Karpas-422 (cell line): ENCODE measurements at regions not wholly inside any gene's neighbourhood (a gene's known extent, or its start where the extent isn't known, plus 50 kb on each side); places are given as distances from the start of the nearest gene placed in this dataset.

Experiments used
- DNase-seq: peaks from one replicate; pipeline ENCODE4 v3.0.0-alpha.2; 2015
- H2AFZ ChIP-seq: fragments of 200-600 bp; sonication (generic); 2 replicates; pipeline ENCODE4 v1.6.1; 2014; ENCODE audit warnings: antibody characterized with exemption, low read length, mixed read lengths
- H3K27ac ChIP-seq: fragments of 200-600 bp; sonication (generic); 2 replicates; pipeline ENCODE4 v1.5.1; 2014; ENCODE audit warnings: mild to moderate bottlenecking, low read length, moderate library complexity
- H3K27me3 ChIP-seq: fragments of 200-600 bp; sonication (generic); 2 replicates; pipeline ENCODE4 v1.6.1; 2014; ENCODE audit warnings: low read length, mixed read lengths
- H3K36me3 ChIP-seq: fragments of 200-600 bp; sonication (generic); 2 replicates; pipeline ENCODE4 v1.6.1; 2014; ENCODE audit warnings: low read length, mixed read lengths; ENCODE audit not compliant: insufficient read depth
- H3K4me1 ChIP-seq: fragments of 200-600 bp; sonication (generic); 2 replicates; pipeline ENCODE4 v1.6.1; 2014; ENCODE audit warnings: mild to moderate bottlenecking, low read length, mixed read lengths
- H3K4me2 ChIP-seq: fragments of 200-600 bp; sonication (generic); 2 replicates; pipeline ENCODE4 v1.6.1; 2014; ENCODE audit warnings: low read length, low read depth, mild to moderate bottlenecking; ENCODE audit not compliant: poor library complexity, severe bottlenecking
- H3K4me3 ChIP-seq: fragments of 200-600 bp; sonication (generic); 2 replicates; pipeline ENCODE4 v1.5.1; 2014; ENCODE audit warnings: mild to moderate bottlenecking, antibody characterized with exemption, low read length, mixed read lengths
- H3K79me2 ChIP-seq: fragments of 200-600 bp; sonication (generic); 2 replicates; pipeline ENCODE4 v1.6.1; 2014; ENCODE audit warnings: mild to moderate bottlenecking, low read length, mixed read lengths
- H3K9ac ChIP-seq: fragments of 200-600 bp; sonication (generic); 2 replicates; pipeline ENCODE4 v1.6.0; 2014; ENCODE audit warnings: low read length
- H3K9me2 ChIP-seq: fragments of 200-600 bp; sonication (generic), shearing (Covaris generic); replicated peaks from 2 replicates; pipeline ENCODE4 v1.6.0; 2014; ENCODE audit warnings: mild to moderate bottlenecking, low read length, moderate library complexity; ENCODE audit not compliant: insufficient read depth
- H3K9me3 ChIP-seq: fragments of 300-700, 200-600 bp; sonication (generic); 2 replicates; pipeline ENCODE4 v1.6.1; 2014; ENCODE audit warnings: low read length, mixed read lengths
- H4K20me1 ChIP-seq: fragments of 200-600 bp; sonication (generic); 2 replicates; pipeline ENCODE4 v1.6.1; 2014; ENCODE audit warnings: mild to moderate bottlenecking, antibody characterized with exemption, low read length, low read depth; ENCODE audit not compliant: insufficient read depth

- no peaks in the 10 kb centered on the region for H3K27me3 ChIP-seq
- no peaks in the 10 kb centered on the region for H3K4me1 ChIP-seq
- H2AFZ ChIP-seq = no peak overlapping the region
- no peaks in the 10 kb centered on the region for H3K9me2 ChIP-seq
- DNase-seq = no peak
- no peaks in the 10 kb centered on the region for H3K36me3 ChIP-seq
- H4K20me1 ChIP-seq = no peaks in the 10 kb centered on the region
- no peak overlapping the region for H3K4me3 ChIP-seq
- no peaks in the 10 kb centered on the region for H3K79me2 ChIP-seq
- H3K4me2 ChIP-seq = no peak overlapping the region
- no peaks in the 10 kb centered on the region for H3K9me3 ChIP-seq
- H3K9ac ChIP-seq = no peak overlapping the region
- no peak overlapping the region for H3K27ac ChIP-seq
Observed at GRCh38 chr10:90526721-90527120, 331.1 kb downstream of the HTR7 start.

- no peaks in the 10 kb centered on the region for H4K20me1 ChIP-seq
- H3K9me2 ChIP-seq = no peaks in the 10 kb centered on the region
- no peaks in the 10 kb centered on the region for H3K79me2 ChIP-seq
- no peak overlapping the region for H3K4me2 ChIP-seq
- H3K36me3 ChIP-seq = no peaks in the 10 kb centered on the region
- H3K9ac ChIP-seq = no peak overlapping the region
- no peaks in the 10 kb centered on the region for H3K4me1 ChIP-seq
- no peaks in the 10 kb centered on the region for H3K27me3 ChIP-seq
- no peak for DNase-seq
- H3K4me3 ChIP-seq = no peak overlapping the region
- H3K27ac ChIP-seq = no peak overlapping the region
- no peak overlapping the region for H2AFZ ChIP-seq
- H3K9me3 ChIP-seq = no peaks in the 10 kb centered on the region
Observed at GRCh38 chr10:90530521-90530920, 327.3 kb downstream of the HTR7 start.

- Histone ChIP-seq H3K4me1 (no peaks in the 10 kb centered on the region), H3K9ac (no peak overlapping the region), H4K20me1 (no peaks in the 10 kb centered on the region), H3K4me3 (no peak overlapping the region), H3K27me3 (no peaks in the 10 kb centered on the region), H3K9me3 (no peaks in the 10 kb centered on the region), H2AFZ (no peak overlapping the region), H3K4me2 (no peak overlapping the region), H3K36me3 (no peaks in the 10 kb centered on the region), H3K79me2 (no peaks in the 10 kb centered on the region), H3K27ac (no peak overlapping the region), H3K9me2 (no peaks in the 10 kb centered on the region)
- no peak for DNase-seq
Observed at GRCh38 chr10:90557385-90557784, 300.5 kb downstream of the HTR7 start.

GRCh38 chr10:90560331-90560730 lies 297.5 kb downstream of the HTR7 start:
- H3K9me2 ChIP-seq = no peaks in the 10 kb centered on the region
- no peaks in the 10 kb centered on the region for H3K9me3 ChIP-seq
- no peak overlapping the region for H3K4me3 ChIP-seq
- no peak overlapping the region for H3K27ac ChIP-seq
- H3K4me1 ChIP-seq = no peaks in the 10 kb centered on the region
- H3K36me3 ChIP-seq = no peaks in the 10 kb centered on the region
- no peaks in the 10 kb centered on the region for H3K79me2 ChIP-seq
- H2AFZ ChIP-seq = no peak overlapping the region
- no peak overlapping the region for H3K9ac ChIP-seq
- no peak for DNase-seq
- H4K20me1 ChIP-seq = no peaks in the 10 kb centered on the region
- no peaks in the 10 kb centered on the region for H3K27me3 ChIP-seq
- no peak overlapping the region for H3K4me2 ChIP-seq

GRCh38 chr10:90561666-90562065 lies 296.2 kb downstream of the HTR7 start:
- no peak overlapping the region for H2AFZ ChIP-seq
- no peak overlapping the region for H3K9ac ChIP-seq
- no peaks in the 10 kb centered on the region for H3K36me3 ChIP-seq
- H3K4me2 ChIP-seq = no peak overlapping the region
- no peaks in the 10 kb centered on the region for H3K9me3 ChIP-seq
- H3K79me2 ChIP-seq = no peaks in the 10 kb centered on the region
- H4K20me1 ChIP-seq = no peaks in the 10 kb centered on the region
- DNase-seq = no peak
- no peak overlapping the region for H3K4me3 ChIP-seq
- H3K27me3 ChIP-seq = no peaks in the 10 kb centered on the region
- no peaks in the 10 kb centered on the region for H3K9me2 ChIP-seq
- H3K27ac ChIP-seq = no peak overlapping the region
- H3K4me1 ChIP-seq = no peaks in the 10 kb centered on the region

- H4K20me1 ChIP-seq = no peaks in the 10 kb centered on the region
- no peaks in the 10 kb centered on the region for H3K79me2 ChIP-seq
- no peaks in the 10 kb centered on the region for H3K4me1 ChIP-seq
- no peak overlapping the region for H3K27ac ChIP-seq
- H3K9me3 ChIP-seq = no peaks in the 10 kb centered on the region
- no peak for DNase-seq
- H2AFZ ChIP-seq = no peak overlapping the region
- H3K9me2 ChIP-seq = no peaks in the 10 kb centered on the region
- no peak overlapping the region for H3K4me2 ChIP-seq
- no peaks in the 10 kb centered on the region for H3K36me3 ChIP-seq
- no peaks in the 10 kb centered on the region for H3K27me3 ChIP-seq
- H3K9ac ChIP-seq = no peak overlapping the region
- H3K4me3 ChIP-seq = no peak overlapping the region
Observed at GRCh38 chr10:90571481-90572258, 286.2 kb downstream of the HTR7 start.

GRCh38 chr10:90575125-90575524 lies 282.7 kb downstream of the HTR7 start:
- no peak overlapping the region for H3K27ac ChIP-seq
- no peak for DNase-seq
- no peak overlapping the region for H3K9ac ChIP-seq
- no peaks in the 10 kb centered on the region for H3K9me2 ChIP-seq
- H3K36me3 ChIP-seq = no peaks in the 10 kb centered on the region
- no peaks in the 10 kb centered on the region for H3K27me3 ChIP-seq
- H3K4me2 ChIP-seq = no peak overlapping the region
- no peak overlapping the region for H2AFZ ChIP-seq
- no peak overlapping the region for H3K4me3 ChIP-seq
- H3K4me1 ChIP-seq = no peaks in the 10 kb centered on the region
- H3K79me2 ChIP-seq = no peaks in the 10 kb centered on the region
- no peaks in the 10 kb centered on the region for H4K20me1 ChIP-seq
- H3K9me3 ChIP-seq = no peaks in the 10 kb centered on the region

GRCh38 chr10:90577569-90577968 lies 280.3 kb downstream of the HTR7 start:
- no peaks in the 10 kb centered on the region for H3K27me3 ChIP-seq
- H3K9ac ChIP-seq = no peak overlapping the region
- H3K36me3 ChIP-seq = no peaks in the 10 kb centered on the region
- H3K4me2 ChIP-seq = no peak overlapping the region
- no peaks in the 10 kb centered on the region for H3K9me2 ChIP-seq
- H3K4me3 ChIP-seq = no peak overlapping the region
- H3K79me2 ChIP-seq = no peaks in the 10 kb centered on the region
- no peaks in the 10 kb centered on the region for H3K4me1 ChIP-seq
- H3K9me3 ChIP-seq = no peaks in the 10 kb centered on the region
- H3K27ac ChIP-seq = no peak overlapping the region
- no peak for DNase-seq
- no peaks in the 10 kb centered on the region for H4K20me1 ChIP-seq
- H2AFZ ChIP-seq = no peak overlapping the region
